Pancreas (tissue), 10 donors: ENCODE measurements at regions not wholly inside any gene's neighbourhood (a gene's known extent, or its start where the extent isn't known, plus 50 kb on each side); places are given as distances from the start of the nearest gene placed in this dataset.

ENCODE experiments used
- ATAC-seq, 4 donors: fragments of 200-7000 bp; cut with Tn5 transposase; one replicate each; pipeline versions ENCODE4 v1.8.0 to v1.9.1; 2020; ENCODE audit warnings: mild to moderate bottlenecking in 4 of 4, moderate library complexity in 4 of 4
- DNase-seq, 6 donors: peaks; one replicate each; pipeline ENCODE4 v3.0.0-alpha.2; 2020
- FAIRE-seq: peaks from 2 replicates; lab custom pipeline; 2012; peaks lifted over from hg19 to GRCh38; lab: Jason Lieb, UNC
- H3K27ac ChIP-seq, 4 donors: fragments of 200-600 bp; sonication (generic); 1 replicate in 3 of 4; 2 replicates in 1 of 4; pipeline versions ENCODE4 v1.5.0 to v1.8.0; 2020
- H3K27me3 ChIP-seq, 4 donors: fragments of 200-600 bp; one replicate each; pipeline ENCODE4 v1.8.0; 2021
- H3K36me3 ChIP-seq, 3 donors: fragments of 200-600 bp; sonication (generic) in 1 of 3; one replicate each; pipeline versions ENCODE4 v1.5.0 to v1.8.0; 2020 to 2021
- H3K4me1 ChIP-seq, 3 donors: fragments of 200-600 bp; one replicate each; pipeline ENCODE4 v1.8.0; 2021
- H3K4me3 ChIP-seq, 4 donors: fragments of 200-600 bp; sonication (generic) in 2 of 4; one replicate each; pipeline versions ENCODE4 v1.5.0 to v1.8.0; 2020 to 2021
- H3K9me3 ChIP-seq, 4 donors: fragments of 200-600 bp; one replicate each; pipeline ENCODE4 v1.8.0; 2021
- WGBS, 2 donors: extraction: QIAGEN DNeasy Blood & Tissue Kit; methylation state at CpG; one replicate each; pipeline ENCODE4 v1.1.7; 2013; 5-methylcytosine and 5-hydroxymethylcytosine counted together
- intact Hi-C, 3 donors: fragments of 100-400 bp; cut with DNase I; formaldehyde crosslinking; loops; one replicate each; pipeline versions ENCODE4 v1.11.1 to v1.14.2; 2022
- TF ChIP-seq, protein P1 (sequence below), 4 donors: fragments of 200-600 bp; sonication (generic) in 3 of 4; IDR thresholded peaks; one replicate each; pipeline versions ENCODE4 v1.5.0 to v1.8.0; 2021; ENCODE audit warnings: antibody characterized with exemption in 4 of 4
- donor health status: healthy with polysubstance abuse.
- donor health status: DM: no; HTN: no; CAD: no; lungs with moderate emphysema.
- donor health status: DM: no; HTN: no; CAD: no.
- donor health status: control.
- donor health status: control.
- donor health status: Bipolar disorder and iron deficiency.
- donor health status: DM: yes; HTN: yes; CAD: no.
- donor health status: DM: no; HTN: no; CAD: no.
- donor health status: DM: no; HTN: no; CAD: no.
- donor health status: DM: yes; HTN: yes; CAD: no.

DNA sequence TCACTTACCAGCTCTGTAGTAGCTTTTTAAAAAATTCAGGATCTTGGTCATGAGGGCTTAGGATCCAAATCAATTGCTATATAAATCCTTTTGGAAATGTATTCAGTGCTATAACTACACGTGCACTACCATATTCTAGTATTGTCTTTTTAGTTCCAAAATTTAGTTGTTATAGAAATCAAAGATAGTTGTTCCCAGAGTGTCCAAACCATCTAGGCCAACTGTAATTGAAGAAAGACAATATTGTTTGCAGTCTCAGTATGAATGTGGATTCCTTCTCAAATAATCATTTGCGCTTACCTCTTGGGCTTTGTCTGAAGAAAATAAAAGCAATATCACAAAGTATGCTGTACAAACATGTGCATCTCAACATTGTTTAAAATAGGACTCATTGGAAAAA lies 184.1 kb upstream of the EDNRB start:
- Histone ChIP-seq H3K4me3 (no peak overlapping the region), H3K27ac (no peak overlapping the region), H3K4me1 (no peaks in the 10 kb centered on the region), H3K9me3 (no peaks in the 10 kb centered on the region), H3K36me3 (no peaks in the 10 kb centered on the region), H3K27me3 (no peaks in the 10 kb centered on the region)
- TF ChIP-seq, protein P1, sequence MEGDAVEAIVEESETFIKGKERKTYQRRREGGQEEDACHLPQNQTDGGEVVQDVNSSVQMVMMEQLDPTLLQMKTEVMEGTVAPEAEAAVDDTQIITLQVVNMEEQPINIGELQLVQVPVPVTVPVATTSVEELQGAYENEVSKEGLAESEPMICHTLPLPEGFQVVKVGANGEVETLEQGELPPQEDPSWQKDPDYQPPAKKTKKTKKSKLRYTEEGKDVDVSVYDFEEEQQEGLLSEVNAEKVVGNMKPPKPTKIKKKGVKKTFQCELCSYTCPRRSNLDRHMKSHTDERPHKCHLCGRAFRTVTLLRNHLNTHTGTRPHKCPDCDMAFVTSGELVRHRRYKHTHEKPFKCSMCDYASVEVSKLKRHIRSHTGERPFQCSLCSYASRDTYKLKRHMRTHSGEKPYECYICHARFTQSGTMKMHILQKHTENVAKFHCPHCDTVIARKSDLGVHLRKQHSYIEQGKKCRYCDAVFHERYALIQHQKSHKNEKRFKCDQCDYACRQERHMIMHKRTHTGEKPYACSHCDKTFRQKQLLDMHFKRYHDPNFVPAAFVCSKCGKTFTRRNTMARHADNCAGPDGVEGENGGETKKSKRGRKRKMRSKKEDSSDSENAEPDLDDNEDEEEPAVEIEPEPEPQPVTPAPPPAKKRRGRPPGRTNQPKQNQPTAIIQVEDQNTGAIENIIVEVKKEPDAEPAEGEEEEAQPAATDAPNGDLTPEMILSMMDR (IDR thresholded peaks at IDR 0.05): no peak
- intact Hi-C loops: no loop called here
- DNase-seq: no peak
- no peak for FAIRE-seq
- WGBS, 2 donors: 57 to 76% methylated on average over 2 of the region's 2 CpGs
- ATAC-seq: no peak

DNA sequence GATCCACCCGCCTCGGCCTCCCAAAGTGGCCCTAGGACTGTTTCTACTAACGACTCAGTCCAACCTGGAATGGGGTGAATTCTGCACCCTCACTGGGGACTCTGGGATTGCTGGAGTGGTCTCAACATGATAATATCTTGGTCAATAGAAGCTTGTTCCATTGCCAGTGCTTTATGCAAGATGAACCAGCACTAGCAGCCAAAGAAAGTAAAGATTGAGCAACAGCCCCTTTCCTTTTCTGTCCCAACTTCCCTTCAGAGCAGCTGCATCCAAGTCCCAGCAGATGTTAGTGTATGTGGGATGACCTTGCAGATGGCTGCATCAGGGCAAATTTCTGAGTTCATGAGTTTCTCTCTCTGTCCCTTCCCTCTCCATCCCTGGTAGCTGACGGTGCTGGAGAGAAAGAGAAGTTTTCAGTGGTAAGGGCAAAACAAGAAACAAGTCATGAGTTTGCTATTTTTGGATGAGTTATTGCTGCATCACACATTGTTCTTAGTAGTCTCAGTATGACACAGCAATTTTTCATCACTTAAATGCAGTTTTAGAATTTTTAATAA lies 183.6 kb upstream of the EDNRB start:
- H3K4me3 ChIP-seq: no peak overlapping the region
- peak in 3 of 4 donors; percentile 64 to 82 (median 68) for ATAC-seq
- H3K27me3 ChIP-seq: no peaks in the 10 kb centered on the region
- WGBS, 2 donors: 48 to 72% methylated on average over 4 of the region's 4 CpGs
- no peak for FAIRE-seq
- intact Hi-C loops: no loop called here
- TF ChIP-seq, protein P1 (IDR thresholded peaks at IDR 0.05): no peak
- no peak overlapping the region for H3K27ac ChIP-seq
- no peaks in the 10 kb centered on the region for H3K4me1 ChIP-seq
- no peaks in the 10 kb centered on the region for H3K36me3 ChIP-seq
- no peaks in the 10 kb centered on the region for H3K9me3 ChIP-seq
- DNase-seq: peak in 3 of 6 donors; percentile 3 to 16 (median 11)

DNA sequence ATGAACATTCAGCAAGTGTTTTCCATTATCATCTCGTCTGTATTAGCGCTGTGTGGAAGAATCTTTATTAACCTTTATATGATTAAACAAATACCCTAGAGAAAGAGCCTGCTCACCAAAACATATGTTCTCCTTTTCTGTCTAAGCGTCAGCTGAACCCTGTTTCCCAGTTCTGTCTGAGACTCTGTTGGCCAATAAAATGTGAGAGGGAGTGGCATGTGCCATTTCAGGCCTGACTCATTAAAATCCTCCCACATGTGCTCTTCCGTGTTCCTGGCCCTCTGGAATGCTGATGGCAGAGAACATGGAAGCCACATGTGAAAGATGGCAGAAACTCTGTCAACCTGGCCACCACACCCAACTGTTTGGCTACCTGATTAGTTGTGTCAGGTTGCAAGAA lies 181.9 kb upstream of the EDNRB start:
- H3K9me3 ChIP-seq: no peaks in the 10 kb centered on the region
- no peaks in the 10 kb centered on the region for H3K4me1 ChIP-seq
- FAIRE-seq (no peak), DNase-seq (no peak), ATAC-seq (no peak)
- no peaks in the 10 kb centered on the region for H3K27me3 ChIP-seq
- H3K36me3 ChIP-seq: no peaks in the 10 kb centered on the region
- H3K27ac ChIP-seq: no peak overlapping the region
- no peak overlapping the region for H3K4me3 ChIP-seq
- TF ChIP-seq, protein P1 (IDR thresholded peaks at IDR 0.05): no peak
- 65 to 72% methylated on average over 4 of the region's 4 CpGs for WGBS, 2 donors
- intact Hi-C loops: no loop called here

DNA sequence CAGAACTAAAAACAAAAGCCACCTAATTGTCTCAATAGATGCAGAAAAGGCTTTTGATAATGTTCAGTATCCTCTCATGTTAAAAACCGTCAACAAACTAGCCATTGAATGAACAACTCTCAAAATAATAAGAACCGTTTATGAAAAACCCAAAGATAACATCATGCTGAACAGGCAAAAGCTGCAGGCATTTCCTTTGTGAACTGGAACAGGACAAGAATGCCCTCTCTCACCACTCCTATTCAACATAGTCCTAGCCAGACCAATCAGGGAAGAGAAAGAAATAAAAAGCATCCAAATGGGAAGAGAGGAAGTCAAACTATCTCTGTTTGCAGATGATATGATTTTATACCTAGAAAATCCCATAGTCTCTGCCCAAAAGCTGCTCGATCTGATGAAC lies 179.6 kb upstream of the EDNRB start:
- FAIRE-seq (no peak), ATAC-seq (no peak), DNase-seq (no peak)
- no peak overlapping the region for H3K4me3 ChIP-seq
- H3K27ac ChIP-seq: no peak overlapping the region
- WGBS, 2 donors: 46 to 61% methylated on average over 3 of the region's 3 CpGs
- intact Hi-C loops: no loop called here
- H3K27me3 ChIP-seq: no peaks in the 10 kb centered on the region
- H3K36me3 ChIP-seq: no peaks in the 10 kb centered on the region
- no peaks in the 10 kb centered on the region for H3K4me1 ChIP-seq
- TF ChIP-seq, protein P1 (IDR thresholded peaks at IDR 0.05): no peak
- no peaks in the 10 kb centered on the region for H3K9me3 ChIP-seq

DNA sequence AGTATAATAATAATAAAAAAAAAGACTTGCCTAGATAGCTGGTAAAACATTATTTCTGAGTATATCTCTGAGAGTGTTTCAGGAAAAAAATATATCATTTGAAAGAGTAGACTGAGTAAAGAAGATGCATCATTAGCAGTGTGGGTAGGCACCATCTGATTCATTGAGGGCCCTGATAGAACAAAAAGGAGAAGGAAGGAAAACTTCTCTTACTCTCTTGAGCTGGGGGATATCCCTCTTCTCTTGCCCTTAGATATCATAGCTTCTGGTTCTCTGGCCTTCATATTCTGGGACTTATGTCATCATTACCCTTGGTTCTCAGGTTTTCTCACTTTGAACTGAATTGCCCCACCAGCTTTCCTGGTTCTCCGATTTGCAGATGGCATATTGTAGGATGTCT lies 177.6 kb upstream of the EDNRB start:
- Histone ChIP-seq H3K27ac (no peak overlapping the region), H3K9me3 (no peaks in the 10 kb centered on the region), H3K36me3 (no peaks in the 10 kb centered on the region), H3K4me1 (no peaks in the 10 kb centered on the region), H3K27me3 (no peaks in the 10 kb centered on the region), H3K4me3 (no peak overlapping the region)
- FAIRE-seq: no peak
- ATAC-seq: no peak
- DNase-seq: no peak
- TF ChIP-seq, protein P1 (IDR thresholded peaks at IDR 0.05): no peak
- intact Hi-C loops: no loop called here
- WGBS, 2 donors: 63 to 68% methylated on average over 1 of the region's 1 CpG
